Fibroblast of lung (primary cell): ENCODE measurements at regions not wholly inside any gene's neighbourhood (a gene's known extent, or its start where the extent isn't known, plus 50 kb on each side); places are given as distances from the start of the nearest gene placed in this dataset.

Experiments
- CTCF ChIP-seq, 2 donors: IDR thresholded peaks in 1 of 2; conservative IDR thresholded peaks in 1 of 2; 1 replicate in 1 of 2; 2 replicates in 1 of 2; pipeline ENCODE4 v1.5.1; 2011 to 2012; ENCODE audit warnings: low read length in 2 of 2, control low read depth in 1 of 2, inconsistent platforms in 1 of 2, low read depth in 1 of 2, mild to moderate bottlenecking in 1 of 2
- EZH2 ChIP-seq: IDR thresholded peaks from 2 replicates; pipeline ENCODE4 v1.5.1; 2012; ENCODE audit warnings: low read length, control low read depth, mild to moderate bottlenecking; ENCODE audit errors: missing control alignments

DNA sequence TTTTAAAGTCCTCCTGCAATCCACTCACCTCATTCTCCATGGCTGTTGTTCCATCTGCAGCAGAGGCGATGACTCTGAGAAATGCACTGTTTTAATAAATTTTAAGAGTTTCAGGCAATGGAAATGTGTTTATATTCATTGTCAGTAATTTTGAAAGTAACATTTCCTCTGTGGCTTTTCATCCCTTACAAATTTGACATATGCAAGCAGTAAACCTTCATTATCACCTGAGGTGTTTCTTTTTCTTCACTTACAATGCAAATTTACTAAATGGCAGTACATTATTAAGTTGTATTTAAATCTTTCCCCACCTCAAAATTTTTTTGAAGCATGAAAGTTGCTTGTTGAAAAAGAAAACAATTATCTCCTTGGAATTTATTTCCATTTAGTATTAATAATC lies 136.9 kb downstream of the DIRAS2 start:
- TF ChIP-seq EZH2 = no peak
- TF ChIP-seq CTCF (conservative IDR thresholded peaks at IDR 0.05 in 1 of 2, IDR thresholded peaks at IDR 0.05 in 1 of 2; ENCODE audit: low read depth in 1 of 2, low read length in 2 of 2) = no peak
